ENCODE measurements at regions not wholly inside any gene's neighbourhood (a gene's known extent, or its start where the extent isn't known, plus 50 kb on each side); places are given as distances from the start of the nearest gene placed in this dataset.
"Not testable (repeated sequence)": the region's sequence is repeated elsewhere in the genome, so short reads cannot be mapped to it uniquely, and the experiment has no call there.

DNA sequence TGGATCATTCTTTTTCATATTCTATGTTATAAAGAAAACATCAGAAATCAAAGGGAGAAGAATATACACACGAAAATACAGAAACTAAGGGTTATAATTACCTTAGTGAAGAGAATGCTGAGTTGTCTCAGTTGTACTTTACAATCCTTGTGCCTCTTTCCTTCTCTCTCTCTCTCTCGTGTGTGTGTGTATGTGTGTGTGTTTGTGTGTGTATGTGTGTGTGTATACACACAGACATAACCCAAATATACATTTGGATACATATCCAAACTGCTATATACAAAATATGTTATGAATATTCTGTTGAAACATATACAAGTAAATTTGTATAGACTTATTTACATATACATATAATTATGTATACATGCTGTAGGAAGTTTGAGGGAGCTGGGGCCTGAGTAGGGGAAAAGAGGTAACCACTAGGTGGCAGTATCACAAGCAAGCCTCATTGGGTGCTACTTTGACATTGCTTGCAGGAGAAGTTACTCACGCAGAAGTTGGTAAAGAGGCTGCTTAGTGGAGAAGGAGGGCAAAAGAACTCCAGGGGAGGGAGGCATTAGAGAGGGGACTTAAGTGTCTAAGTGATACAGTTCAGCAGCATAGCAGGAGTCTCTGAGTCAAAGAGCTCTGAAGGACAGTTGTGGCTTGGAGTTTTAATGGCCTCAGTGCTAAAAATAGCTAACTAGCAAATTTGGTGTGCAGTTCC, 465.1 kb upstream of the PCDH20 start:
- intact Hi-C loops (cut with micrococcal nuclease), result no loop called here

GRCh38 chr13:61878565-61878964, 462.9 kb upstream of the PCDH20 start:
- intact Hi-C loops (cut with micrococcal nuclease), result not testable (repeated sequence)

- intact Hi-C loops (cut with micrococcal nuclease), result no loop called here
These were observed 459.4 kb upstream of the PCDH20 start for GRCh38 chr13:61874970-61875579.

DNA sequence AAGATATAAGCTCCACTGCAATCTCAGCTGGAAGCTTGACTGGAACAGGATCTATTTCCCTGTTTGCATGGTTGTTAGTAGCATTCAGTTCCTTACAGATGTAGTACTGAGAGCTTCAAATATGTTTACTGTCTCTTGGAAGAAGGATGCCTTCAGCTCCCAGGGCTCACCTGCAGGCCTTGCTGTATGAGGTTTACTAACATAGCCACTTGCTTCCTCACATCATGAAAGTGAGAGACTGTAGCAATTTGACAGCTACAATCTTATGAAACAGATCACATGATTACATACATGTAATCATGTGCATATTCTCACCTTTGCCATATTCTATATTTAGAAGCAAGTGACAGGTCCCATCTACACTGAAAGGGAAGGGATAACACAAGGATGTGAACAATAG, 458.1 kb upstream of the PCDH20 start:
- intact Hi-C loops (cut with micrococcal nuclease), result no loop called here

GRCh38 chr13:61857198-61857597, 441.5 kb upstream of the PCDH20 start:
- intact Hi-C loops (cut with micrococcal nuclease), result no loop called here

DNA sequence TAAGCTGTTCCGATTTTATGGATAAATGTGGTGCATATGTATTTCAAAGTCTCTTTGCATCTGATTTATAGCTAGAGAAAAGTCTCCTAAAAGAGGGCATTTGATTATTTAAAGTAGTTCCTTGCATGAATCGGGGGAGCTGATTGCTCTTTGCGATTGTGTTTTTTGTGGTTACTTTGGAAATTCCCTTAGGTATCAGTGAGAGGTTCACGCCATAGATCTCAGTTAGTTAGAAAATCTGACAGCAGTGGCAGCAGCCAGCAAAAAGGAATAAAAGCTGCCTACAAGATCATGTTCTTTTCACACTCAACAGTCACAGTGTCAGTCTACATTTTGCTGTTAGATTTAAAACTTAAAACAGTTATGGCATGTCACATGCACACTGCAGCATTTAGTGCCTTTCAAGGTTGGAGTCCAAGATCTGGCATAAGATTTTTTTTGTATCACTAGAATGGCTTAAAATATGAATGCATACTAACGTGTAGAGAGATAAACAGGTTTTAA, 436.5 kb upstream of the PCDH20 start:
- intact Hi-C loops (cut with micrococcal nuclease), result no loop called here

GRCh38 chr13:61850794-61851193, 435.1 kb upstream of the PCDH20 start:
- intact Hi-C loops (cut with micrococcal nuclease), result no loop called here

DNA sequence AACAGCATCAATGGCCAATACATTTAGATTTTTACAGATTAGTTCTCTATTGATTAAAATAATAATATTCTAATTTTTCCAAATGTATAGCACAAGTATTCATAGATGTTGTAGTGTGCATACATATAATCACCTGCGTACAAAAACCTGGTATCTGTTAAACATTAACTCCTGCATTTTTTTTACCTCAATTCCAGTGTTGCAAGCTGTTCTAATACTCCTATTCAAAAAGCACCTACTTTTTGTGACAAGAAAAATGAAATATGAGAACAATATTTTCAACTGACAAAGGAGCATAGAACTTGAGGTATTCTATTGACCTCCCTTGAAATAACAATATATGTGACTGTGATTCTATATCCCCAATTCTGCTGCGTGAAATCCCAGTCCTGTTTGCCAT, 422.9 kb upstream of the PCDH20 start:
- intact Hi-C loops (cut with micrococcal nuclease), result no loop called here

DNA sequence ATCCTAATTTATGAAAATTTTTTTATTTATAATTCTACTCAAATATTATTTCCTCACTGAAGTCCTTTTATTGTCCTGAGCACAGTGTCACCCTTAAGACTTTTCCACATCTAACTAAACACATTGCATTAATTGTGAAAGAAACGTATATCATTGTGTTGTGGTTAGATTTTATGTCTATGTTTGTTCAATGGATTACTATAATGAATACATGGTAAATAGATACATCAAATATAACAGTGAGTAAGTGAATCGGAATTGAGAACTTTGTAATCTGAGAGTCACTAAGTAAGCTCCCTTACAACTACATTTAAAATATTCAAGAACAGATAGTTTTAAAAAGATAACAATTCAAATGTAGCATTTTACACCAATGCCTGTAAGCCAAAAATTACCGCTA, 417.6 kb upstream of the PCDH20 start:
- intact Hi-C loops (cut with micrococcal nuclease), result no loop called here

DNA sequence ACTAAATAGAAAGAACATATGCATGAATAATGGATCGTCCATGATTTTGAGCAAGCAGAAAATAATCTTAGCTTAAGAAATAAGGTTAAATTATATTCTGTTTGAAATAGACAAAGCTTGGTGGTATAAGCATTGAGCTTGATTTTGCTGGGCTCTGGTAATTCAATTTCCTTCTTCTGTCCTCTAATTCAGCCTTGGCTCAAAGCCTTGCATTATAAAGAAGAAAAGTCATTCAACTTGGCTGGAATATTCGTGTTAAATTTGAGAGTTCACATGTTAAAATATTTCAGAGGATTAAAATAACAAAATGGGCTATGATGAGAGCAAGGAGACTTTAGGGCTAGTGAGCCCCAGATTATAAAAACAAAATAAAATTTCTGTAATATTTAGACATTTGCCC, 415.4 kb upstream of the PCDH20 start:
- intact Hi-C loops (cut with micrococcal nuclease), result no loop called here

GRCh38 chr13:61830475-61830874, 414.8 kb upstream of the PCDH20 start:
- intact Hi-C loops (cut with micrococcal nuclease), result no loop called here

- intact Hi-C loops (cut with micrococcal nuclease), result no loop called here
These were observed 408.5 kb upstream of the PCDH20 start for GRCh38 chr13:61824168-61824567.

DNA sequence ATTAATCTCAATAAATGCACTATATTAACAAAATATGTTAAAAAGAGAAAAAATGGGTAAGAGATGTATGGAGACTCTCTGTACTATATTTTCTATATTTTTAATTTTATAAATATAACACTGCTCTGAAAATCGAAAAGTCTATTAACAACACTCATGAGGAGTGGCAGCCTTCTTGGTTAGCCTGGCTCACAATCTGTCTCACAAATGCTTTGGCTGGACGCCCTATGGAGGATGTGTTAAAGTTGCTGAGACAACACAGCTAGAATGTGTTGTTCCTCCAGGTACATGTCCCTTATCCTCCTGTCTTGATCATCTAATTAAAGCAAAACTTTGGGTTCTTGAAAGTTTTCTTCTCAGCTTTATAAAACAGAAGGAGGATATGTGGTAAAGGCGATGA, 396.6 kb upstream of the PCDH20 start:
- intact Hi-C loops (cut with micrococcal nuclease), result no loop called here

- intact Hi-C loops (cut with micrococcal nuclease), result no loop called here
These were observed 394.4 kb upstream of the PCDH20 start for GRCh38 chr13:61810065-61810464.

- intact Hi-C loops (cut with micrococcal nuclease), result no loop called here
These were observed 381.7 kb upstream of the PCDH20 start for GRCh38 chr13:61797397-61797796.

DNA sequence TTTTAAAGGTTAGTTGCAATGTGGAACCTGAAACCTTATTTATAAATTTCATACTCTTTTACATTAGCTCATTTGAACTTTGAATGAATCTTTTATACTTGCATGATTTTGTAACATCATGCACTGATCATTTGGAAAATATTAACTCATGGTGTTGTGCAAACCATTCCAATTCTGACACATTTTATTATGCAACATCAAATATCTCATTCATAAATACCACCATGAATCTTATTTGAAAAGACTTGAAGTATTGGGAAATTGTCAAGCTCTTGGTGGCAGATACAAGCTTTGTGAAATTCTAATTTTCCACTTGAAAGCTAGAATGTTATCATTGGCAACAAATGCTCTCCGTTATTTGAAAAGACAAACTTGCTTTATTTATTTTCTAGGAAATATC, 379.9 kb upstream of the PCDH20 start:
- intact Hi-C loops (cut with micrococcal nuclease), result no loop called here

GRCh38 chr13:61779456-61779855, 363.8 kb upstream of the PCDH20 start:
- intact Hi-C loops (cut with micrococcal nuclease), result no loop called here

GRCh38 chr13:61778531-61778930, 362.9 kb upstream of the PCDH20 start:
- intact Hi-C loops (cut with micrococcal nuclease), result no loop called here

GRCh38 chr13:61777899-61778298, 362.2 kb upstream of the PCDH20 start:
- intact Hi-C loops (cut with micrococcal nuclease), result no loop called here

- intact Hi-C loops (cut with micrococcal nuclease), result no loop called here
These were observed 361.6 kb upstream of the PCDH20 start for GRCh38 chr13:61777271-61777670.

DNA sequence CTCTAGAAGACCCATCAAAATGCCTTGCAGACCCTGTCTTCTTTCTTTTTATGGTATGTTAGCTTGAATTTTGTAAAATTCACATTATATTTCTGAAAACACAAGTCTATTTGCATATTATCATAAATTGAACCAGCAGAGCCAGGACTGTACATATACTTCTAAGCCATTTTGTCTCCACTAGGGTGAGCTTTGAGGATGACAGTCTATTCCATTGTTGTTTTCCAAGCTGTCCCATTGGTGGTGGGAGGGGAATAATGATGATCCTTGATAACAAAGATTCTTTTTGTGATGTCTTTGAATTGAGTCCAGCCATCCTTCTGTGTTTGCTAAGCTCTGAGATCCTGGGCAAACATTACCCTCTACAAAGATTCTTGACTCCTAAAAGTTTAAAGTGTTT, 359.3 kb upstream of the PCDH20 start:
- intact Hi-C loops (cut with micrococcal nuclease), result no loop called here

DNA sequence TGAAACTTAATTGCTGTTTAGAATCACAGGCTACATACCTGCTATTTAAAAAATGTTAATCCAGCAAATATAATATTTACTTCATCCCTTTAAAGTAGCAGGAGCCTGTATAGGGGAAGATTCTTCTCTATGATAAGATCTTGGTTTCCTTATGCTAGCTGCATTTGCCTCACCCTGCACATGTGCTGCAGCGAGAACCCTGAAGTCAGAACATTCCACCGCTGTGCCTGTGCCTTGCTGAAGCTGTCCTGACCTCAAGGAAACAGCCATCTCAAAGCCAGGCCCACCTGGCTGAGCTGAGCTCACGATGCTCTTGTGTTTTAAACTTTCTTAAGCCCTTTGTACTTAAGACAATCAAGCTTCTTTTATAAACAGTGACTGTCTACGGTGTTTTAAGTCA, 355.0 kb upstream of the PCDH20 start:
- intact Hi-C loops (cut with micrococcal nuclease), result no loop called here

- intact Hi-C loops (cut with micrococcal nuclease), result no loop called here
These were observed 352.5 kb upstream of the PCDH20 start for GRCh38 chr13:61768175-61768574.

Measured in T-helper 1 cell treated with Interleukin-12 subunit alpha and Interleukin-12 subunit beta and Interleukin-4 antibody, amounts not matched to agents 30 ng/mL and 1 ng/mL, for 36 hours (primary cell).